ENCODE measurements at regions not wholly inside any gene's neighbourhood (a gene's known extent, or its start where the extent isn't known, plus 50 kb on each side); places are given as distances from the start of the nearest gene placed in this dataset.
"Not testable (repeated sequence)": the region's sequence is repeated elsewhere in the genome, so short reads cannot be mapped to it uniquely, and the experiment has no call there.

DNA sequence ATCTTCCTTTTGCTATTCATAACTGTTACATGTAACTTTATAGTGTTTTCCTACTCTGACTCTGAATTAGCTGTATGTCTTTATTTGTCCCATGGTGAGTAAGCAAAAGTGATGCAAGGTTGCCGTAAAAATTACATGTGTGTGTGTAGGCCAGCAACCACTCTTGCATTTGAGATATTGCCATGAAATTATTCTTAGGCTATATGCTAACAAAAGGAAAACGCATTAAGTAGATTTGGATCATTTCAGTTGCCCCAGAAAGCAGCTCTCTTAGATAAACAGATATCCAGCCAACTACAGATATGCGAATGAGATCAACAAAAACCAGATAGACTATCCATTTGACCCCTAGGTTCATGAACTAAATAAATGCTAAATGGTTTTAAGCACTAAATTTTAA is 73.6 kb downstream of the CYLC2 start:
- DNase-seq, result no peak

DNA sequence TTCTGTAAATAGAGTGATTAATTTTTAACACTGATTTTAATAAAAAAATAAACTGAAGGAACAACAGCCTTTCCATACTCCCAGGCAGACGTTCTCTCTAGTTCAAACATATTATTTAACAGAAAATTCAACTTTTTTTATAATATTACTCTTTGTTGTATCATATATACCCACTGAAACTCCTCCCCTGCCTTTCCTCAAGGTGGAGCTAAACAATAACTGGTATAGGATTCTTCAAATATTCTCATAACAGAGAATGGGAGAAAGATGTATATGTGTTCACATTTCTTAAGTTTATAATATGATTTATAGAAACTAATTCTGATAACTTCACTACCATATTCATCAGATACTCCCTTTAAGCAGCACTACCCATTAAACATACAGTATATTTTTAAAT is 83.4 kb downstream of the CYLC2 start:
- peak in 1 of 3 experiments; percentile 5 for DNase-seq

DNA sequence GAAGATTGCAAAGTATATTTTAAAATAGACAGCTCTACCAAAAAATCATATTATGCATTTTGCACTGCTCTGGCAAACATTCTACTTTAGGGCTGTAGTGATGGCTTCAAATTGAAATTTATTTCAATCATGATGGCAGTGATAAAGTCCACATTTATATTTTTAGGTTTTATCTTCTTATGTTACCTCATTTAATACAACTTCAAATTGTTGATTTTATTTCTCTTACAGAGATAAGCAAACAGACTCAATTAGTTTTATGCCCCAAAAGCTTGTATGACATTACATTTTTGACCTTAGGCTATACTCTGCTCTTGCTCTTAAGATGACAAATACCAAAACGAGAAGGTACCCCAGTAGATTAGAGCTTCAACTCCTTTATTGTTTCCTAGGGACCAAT is 87.4 kb downstream of the CYLC2 start:
- DNase-seq, result peak in 1 of 3 experiments; percentile 12

DNA sequence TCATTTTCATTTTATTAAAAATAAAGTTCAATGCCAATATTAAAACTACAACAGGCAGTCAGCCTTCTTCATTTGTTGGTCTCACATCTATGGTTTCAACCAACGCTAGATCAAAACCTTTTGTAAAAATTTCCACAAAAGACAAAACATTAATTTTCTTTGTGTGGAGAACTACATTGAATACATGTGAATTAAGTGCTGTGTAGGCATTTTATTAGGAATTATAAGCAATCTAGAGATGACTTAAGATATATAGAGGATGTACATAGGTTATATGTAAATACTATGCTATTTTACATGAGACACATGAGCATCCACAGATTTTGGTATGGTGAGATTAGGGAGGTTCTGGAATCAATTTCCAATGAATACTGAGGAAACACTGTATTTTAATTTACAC is 94.2 kb downstream of the CYLC2 start:
- DNase-seq, result no peak

DNA sequence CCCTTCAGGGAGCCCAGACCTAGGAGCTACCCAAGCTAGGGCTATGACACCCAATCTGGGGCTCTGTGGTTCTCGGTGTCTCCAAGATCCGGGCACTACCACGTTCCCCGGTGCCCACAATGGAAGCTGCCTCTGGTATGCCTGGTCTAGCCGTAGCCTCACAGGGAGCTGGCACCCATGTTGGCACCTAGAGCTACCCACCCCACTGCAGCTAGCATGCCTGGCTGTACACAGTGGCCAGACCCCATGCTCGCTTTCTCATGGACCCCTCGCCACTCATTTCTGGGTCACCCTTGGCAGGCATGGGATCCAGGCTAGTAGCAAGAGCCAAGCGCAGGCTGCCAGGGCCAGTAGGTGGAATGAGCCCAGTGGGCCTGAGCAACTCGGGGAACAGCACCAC is 109.0 kb downstream of the CYLC2 start:
- no peak for DNase-seq

DNA sequence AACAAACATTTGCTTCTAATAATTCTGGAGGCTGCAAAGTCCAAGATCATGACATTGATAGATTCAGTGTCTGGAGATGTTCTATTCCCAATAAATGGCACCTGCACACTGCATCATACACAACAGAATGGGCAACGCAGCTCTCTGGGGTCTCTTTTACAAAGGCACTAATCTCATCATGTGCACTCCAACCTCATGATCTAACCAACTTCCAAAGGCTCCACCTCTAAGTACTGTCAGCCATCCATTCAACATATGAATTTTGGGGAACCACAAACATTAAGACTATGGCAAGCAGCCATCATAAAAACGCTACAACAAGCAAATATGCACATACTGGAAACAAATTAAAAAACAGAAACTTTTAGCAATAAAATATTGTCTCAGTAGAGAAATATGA is 121.1 kb downstream of the CYLC2 start:
- no peak for DNase-seq

DNA sequence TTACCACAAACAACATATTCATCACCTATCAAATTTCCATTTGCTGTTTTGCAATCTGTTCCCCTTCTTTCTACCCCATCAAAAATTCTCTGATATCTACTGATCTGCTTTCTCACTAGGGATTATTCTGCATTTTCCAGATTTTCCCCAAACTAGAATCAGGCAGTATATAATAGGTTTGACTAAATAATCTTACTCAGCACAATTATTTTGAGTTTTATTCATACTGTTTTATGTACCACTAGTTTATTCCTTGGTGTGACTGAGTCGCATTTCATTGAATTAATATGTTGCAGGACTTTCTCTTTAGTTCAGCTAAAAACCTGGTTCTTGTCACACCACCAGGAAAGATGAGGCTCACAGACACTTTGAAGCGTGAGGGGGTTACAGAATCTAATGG is 131.4 kb downstream of the CYLC2 start:
- no peak for DNase-seq

DNA sequence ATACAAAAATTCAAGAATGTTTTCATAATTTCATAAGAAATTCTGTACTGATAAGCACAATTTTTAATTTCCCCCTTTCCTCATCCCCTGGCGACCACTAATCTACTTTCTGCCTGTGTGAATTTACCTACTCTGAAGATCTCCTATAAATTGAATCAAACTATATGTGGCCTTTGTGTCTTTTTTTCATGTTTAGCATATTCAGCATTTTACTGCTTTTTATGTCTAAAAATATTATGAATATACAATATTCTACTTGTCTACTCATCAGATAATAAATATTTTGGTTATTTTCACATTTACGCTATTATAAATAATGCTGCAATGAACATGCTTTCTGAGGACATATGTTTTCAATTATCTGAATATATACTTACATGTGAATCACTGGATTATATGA is 144.8 kb downstream of the CYLC2 start:
- DNase-seq, result no peak

DNA sequence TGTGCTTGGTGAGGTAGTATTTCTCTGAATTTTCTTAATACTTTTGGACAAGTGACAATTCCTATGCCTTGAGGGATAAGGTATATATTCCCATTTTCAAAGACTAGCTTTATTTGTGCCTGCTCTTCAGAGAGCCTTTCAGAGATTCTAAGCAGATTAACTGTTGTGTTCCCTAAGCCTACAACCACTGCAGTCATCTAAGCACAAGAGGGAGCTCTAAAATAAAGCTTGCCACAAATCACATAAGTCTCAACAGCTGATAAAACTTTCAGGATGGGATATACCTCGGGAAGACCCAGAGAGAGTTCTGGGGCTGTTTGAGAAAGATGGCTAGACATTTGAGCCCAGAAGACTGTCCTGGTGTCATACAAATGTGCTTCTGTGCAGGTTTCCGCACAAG is 157.3 kb downstream of the CYLC2 start:
- no peak for DNase-seq

DNA sequence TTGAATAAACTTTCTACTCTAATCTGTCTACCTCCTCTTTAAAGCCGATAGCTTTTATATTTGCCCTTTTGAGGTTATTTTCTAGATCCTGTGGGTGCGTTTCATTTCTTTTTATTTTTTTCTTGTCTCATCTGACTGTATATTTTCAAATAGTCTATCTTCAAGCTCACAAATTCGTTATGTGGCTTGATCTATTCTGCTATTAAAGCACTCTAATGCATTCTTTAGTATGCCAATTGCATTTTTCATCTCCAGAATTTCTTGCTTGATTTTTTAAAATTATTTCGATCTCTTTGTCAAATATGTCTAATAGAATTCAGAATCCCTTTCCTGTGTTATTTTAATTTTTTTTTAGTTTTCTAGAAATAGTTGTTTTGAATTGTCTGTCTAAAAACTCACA is 172.4 kb downstream of the CYLC2 start:
- DNase-seq, result no peak

DNA sequence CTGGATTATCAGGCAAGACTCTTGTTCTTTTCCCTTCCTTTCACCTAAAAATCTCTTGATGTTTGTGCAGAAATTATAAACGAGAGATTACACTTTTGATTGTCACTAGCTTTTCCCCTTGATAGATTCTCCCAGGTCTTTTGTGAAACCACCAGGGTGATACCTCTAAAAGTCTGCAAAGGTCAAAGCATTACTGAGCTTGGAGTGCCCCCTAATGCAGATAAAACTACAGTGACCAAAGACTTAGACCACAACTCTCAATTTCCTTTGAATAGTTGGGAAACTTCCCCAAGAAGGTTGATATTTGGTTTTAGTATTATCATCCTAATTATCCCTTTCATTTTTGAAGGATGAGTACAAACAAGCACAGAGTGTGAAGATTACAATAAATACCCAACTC is 173.1 kb downstream of the CYLC2 start:
- no peak for DNase-seq

DNA sequence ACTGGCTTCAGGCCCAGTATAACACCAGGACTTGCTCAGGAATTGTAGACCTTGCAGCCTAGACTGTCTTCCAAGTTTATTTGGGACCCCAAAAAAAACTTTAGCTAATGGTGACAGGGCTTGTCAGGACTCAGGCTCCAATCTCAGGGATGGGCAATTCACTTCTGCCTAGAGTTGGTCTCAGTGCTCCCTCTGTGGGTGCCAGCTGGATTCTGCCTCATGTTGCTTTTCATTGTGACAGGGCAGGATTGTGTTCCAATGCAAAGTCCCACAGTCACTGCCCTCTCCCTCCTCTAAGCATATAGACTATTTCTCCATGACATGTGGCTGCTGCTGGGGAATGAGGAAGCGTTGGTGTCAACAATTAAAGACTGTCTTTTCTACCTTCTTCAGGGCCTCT is 174.7 kb downstream of the CYLC2 start:
- DNase-seq, result no peak

DNA sequence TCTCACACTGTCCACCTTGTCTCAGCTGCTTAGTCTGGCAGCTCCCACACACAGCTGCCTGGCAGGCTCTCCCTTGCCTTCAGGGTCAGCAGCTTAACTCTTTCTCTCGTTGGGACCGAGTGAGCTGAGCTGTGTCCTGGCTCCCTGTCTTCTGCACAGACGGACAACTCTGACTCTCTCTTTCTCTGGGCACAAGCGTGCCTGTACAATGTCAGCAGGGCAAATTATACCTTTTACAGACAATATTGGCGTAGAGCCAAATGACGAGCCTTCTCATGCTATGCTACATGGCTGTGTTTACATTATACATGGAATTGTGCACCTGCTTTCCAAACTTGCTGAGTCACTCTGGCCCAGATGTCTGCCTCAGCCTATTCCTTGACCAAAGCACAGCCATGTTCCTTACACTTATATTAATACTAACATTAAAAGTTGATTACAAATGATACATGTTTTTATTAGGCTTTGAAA is 188.6 kb downstream of the CYLC2 start:
- peak in 2 of 3 experiments; percentile 87 to 99 for DNase-seq

DNA sequence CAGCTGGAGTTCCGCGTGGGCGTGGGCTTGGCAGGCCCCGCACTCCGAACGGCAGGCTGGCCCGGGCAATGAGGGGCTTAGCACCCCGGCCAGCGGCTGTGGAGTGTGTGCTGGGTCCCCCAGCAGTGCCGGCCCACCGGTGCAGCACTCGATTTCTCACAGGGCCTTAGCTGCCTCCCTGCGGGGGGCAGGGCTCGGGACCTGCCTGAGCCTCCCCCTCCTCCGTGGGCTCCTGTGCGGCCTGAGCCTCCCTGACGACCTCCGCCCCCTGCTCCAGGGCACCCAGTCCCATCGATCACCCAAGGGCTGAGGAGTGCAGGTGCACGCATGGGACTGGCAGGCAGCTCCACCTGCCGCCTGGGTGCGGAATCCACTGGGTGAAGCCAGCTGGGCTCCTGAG is 191.8 kb downstream of the CYLC2 start:
- DNase-seq, result no peak

DNA sequence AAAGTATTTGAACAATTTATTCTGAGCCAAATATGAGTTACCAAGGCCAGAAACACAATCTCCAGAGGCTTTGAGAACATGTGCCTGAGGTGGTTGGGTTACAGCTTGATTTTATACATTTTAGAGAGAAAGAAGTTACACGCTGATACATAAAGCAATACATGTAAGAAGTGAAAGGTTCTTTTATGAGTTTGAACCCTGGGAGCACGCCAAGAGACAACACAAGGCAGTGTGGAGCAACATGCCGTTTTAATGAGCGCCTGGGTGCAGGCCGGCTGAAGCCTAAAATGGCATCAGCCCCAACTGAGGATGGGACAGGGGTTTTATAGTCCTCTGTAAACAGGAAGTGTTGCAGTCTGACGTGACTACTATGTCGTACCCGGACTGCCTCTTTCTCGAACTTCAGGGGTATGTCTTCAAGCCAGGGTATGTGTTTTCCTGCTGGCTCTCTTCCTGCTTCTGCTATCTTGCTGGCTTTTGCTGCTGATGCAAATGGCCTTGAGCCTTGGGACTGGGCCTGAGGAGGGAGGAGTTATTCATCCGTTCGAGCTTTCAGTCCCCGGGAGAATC is 193.7 kb downstream of the CYLC2 start:
- no peak for DNase-seq

DNA sequence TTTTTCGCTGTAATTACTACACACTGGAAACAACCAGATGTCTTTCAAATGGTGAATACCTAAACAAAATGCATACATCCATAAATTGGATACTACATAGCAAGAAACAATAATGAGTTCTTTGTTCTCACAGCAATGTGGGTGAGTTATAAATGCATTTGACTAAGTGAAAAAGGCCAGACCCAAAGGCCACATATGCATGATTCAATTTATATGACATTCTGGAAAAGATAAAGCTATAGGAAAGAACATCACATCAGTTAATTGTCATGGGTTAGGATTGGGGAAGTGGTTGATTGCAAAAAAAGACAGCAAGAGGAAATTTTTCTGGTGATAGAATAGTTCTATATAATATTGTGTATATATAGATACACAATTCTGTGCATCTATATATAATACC is 198.9 kb downstream of the CYLC2 start:
- DNase-seq, result no peak

DNA sequence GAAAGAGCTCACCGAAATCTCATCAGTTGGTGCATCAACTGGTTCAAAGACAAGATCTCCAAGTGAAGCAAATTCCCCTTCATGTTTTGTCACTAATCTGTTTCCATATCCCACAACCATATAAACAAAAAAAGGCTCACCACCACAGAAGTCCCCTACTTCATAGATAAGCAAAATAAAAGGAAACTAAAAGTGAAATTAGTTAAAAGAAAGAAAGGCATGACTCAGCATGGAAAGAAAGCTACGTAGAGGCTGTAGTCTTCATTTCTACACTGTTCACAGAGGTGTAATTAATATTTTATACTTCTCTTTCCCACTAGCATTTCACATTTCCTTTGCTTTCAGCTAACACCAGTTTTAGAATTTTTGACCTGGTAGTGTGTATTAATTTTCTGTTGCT is 208.0 kb downstream of the CYLC2 start:
- no peak for DNase-seq

DNA sequence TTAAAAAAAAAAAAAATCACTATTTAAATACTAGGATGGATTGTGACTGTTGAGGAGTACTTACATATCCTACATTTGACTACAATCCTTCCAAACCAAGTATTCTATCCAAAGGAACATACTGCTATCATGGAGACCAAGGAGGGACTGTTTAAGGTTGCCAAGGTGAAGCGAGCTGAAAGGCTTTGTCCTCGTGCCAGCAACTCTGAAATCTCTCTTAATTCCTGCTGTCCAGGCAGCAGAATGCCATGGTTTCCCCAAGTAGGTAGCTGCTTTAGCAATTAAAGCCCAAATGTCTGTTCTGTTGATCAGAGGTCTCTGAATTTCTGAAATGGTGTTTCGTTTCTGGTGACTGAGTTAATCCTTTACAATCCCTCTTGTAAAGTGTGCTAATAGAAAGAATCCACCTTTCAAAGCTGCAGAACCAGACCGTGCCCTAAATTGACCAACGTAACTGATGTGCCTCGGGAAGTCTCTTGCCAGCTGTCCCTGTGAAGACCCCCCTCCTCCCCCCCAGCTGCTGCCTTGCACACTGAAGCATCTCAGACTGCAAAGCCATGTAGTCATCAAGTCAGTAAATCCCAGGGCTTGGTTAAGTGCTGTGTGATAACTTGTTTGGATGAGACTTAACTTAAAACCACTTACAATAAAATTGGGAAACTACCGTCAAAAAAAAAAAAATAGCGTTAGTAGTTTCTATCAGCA is 210.9 kb downstream of the CYLC2 start:
- not testable (repeated sequence) for DNase-seq

DNA sequence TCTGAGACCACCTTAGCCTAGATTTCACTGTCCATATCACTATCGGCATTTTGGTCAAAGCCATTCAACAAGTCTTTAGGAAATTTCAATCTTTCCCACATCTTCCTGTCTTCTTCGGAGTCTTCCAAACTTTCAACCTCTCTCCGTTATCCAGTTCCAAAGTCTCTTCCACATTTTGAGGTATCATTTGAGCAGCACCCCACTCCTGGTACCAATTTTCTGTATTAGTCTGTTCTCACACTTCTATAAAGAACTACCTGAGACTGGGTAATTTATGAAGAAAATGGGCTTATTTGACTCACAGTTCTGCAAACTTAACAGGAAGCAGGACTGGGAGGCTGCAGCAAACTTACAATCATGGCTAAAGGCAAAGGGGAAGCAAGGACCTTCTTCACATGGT is 215.5 kb downstream of the CYLC2 start:
- DNase-seq, result no peak

DNA sequence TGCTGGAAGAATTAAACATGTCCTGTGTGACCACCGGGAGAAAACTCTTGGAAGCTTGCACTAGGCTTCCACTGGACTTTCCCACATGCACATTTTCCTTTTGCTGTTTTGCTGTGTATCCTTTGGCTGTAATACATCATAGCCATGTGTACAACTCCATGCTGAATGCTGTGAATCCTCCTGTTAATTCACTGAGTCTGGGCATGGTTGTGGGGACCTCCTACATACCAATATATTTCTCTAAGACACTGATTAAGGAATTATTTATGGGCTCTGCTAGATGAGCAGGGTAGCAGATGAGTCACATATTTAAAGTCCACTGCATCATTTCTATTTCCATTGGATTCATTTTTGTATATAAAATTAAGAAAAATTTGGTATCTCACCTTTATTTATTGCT is 220.1 kb downstream of the CYLC2 start:
- no peak for DNase-seq

DNA sequence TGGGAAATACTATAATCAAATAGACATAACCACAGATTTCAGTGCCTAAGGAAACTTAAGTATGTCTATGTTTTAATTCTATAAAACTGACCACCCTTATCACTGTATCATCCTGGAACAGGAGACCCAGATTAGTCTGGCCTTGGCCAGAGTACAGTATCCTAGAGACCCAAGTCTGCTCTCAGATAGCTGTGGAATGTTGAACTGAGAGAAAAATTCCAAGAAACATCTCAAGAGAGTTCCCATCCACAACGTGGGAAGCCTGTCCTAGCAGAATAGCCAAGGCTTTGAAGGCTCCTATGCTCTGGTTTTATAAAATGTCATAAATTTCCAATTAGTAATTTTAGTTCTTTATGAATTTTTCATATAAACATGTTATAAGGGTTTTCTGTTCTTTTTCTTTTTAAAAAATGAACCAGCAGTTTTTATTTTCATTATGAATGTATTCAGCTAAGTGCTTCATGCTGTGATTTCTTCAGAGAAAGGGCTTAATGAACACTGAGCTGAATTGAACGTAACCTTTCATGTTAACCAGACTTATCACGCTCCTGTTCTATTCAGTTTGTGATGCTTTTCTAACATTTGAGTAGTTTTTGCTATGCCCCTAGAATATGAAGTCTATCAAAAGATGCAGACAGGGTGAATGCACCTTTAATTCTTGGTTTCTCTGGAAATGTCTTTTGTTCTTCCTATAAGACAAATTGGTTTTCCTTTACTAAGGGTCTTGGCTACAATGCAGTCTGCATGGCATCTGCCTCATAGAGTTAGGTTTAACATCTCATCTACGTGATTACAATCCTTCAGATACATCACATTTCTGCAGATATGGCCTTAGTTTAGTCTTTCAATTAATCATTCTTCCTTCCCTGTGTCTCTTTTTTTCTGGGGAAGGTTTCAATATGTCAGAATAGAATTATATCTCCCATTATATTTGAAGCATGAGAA is 230.8 kb downstream of the CYLC2 start:
- DNase-seq, result no peak

DNA sequence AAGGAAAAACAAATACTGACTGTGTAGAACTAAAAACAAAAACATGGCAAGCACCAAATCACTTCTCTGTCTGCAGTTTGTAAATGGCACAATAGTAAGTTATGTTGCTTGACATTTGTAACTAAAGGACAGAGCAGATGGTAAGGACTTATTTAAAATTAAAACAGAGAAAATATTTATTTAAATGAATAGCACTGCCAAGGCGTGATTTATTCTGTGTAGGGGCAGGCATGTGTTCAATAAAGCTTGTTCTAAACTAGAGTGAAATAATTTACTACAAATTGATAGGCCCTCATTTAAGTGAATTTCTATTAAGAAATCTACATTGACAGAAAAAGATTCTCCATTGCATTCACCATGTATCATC is 231.5 kb downstream of the CYLC2 start:
- DNase-seq, result no peak

DNA sequence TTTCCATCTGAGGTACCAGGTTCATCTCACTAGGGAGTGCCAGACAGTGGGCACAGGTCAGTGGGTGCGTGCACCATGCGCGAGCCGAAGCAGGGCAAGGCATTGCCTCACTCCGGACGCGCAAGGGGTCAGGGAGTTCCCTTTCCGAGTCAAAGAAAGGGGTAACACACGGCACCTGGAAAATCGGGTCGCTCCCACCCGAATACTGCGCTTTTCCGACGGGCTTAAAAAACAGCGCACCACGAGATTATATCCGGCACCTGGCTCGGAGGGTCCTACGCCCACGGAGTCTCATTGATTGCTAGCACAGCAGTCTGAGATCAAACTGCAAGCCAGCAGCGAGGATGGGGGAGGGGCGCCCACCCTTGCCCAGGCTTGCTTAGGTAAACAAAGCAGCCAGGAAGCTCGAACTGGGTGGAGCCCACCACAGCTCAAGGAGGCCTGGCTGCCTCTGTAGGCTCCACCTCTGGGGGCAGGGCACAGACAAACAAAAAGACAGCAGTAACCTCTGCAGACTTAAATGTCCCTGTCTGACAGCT is 242.5 kb downstream of the CYLC2 start:
- DNase-seq, result not testable (repeated sequence)

DNA sequence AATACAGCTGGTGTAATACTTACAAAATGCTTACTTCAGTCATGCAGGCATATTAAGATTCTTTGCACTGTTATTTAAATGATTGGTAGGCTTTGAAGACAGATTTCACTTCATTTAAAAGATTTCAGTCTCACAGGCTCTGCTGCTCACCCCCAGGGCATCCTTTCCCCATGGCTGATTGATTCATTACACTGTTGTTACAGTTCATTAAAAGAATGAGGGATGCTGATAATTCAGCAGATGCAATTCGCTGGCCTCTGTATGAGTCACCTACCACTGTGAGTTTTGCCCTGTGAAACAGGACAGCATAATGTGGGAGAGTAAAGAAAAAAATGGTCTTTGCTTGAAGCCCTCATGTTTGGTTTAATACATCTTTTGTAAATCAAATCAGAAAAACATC is 246.9 kb downstream of the CYLC2 start:
- peak in 2 of 3 experiments; percentile 63 to 88 for DNase-seq

Measured in NCI-H1417 (cell line).